ENCODE measurements at regions not wholly inside any gene's neighbourhood (a gene's known extent, or its start where the extent isn't known, plus 50 kb on each side); places are given as distances from the start of the nearest gene placed in this dataset.
A peak's percentile ranks its signal among the peaks of the same experiment; 100 is the strongest.

- intact Hi-C loops (cut with DNase I; ENCODE audit: low total_unique reads), result no loop called here
- Histone ChIP-seq H3K27me3 (replicated peaks in 1 of 7) (peaks cover 0 to 84% (median 32%) of the 10 kb centered on the region in 7 donors), H3K4me1 (peaks cover 0 to 14% (median 13%) of the 10 kb centered on the region in 6 donors), H3K9me3 (no peaks in the 10 kb centered on the region), H3K27ac (no peak overlapping the region), H3K36me3 (no peaks in the 10 kb centered on the region), H3K4me3 (peak overlapping the region; percentile 4 to 63 (median 26))
- 6 to 10% (median 9%) methylated on average over 10 of the region's 10 CpGs for WGBS, 5 donors
- TF ChIP-seq CTCF (IDR thresholded peaks at IDR 0.05 in 8 of 11, conservative IDR thresholded peaks at IDR 0.05 in 3 of 11) (no peak), POLR2A (IDR thresholded peaks at IDR 0.05) (no peak), POLR2AphosphoS5 (IDR thresholded peaks at IDR 0.05) (no peak)
- no peak for DNase-seq
These were observed 123.2 kb downstream of the GPX5 start for GRCh38 chr6:28648878-28649375.

GRCh38 chr6:28651161-28651560 lies 125.5 kb downstream of the GPX5 start:
- TF ChIP-seq POLR2A (IDR thresholded peaks at IDR 0.05) (no peak), CTCF (IDR thresholded peaks at IDR 0.05 in 8 of 11, conservative IDR thresholded peaks at IDR 0.05 in 3 of 11) (no peak), POLR2AphosphoS5 (IDR thresholded peaks at IDR 0.05) (no peak)
- H3K27me3 ChIP-seq (replicated peaks in 1 of 7), result peaks cover 0 to 93% (median 28%) of the 10 kb centered on the region in 7 donors
- no peak for DNase-seq
- no peak overlapping the region for H3K4me3 ChIP-seq
- no peaks in the 10 kb centered on the region for H3K9me3 ChIP-seq
- intact Hi-C loops (cut with DNase I; ENCODE audit: low total_unique reads), result no loop called here
- H3K4me1 ChIP-seq, result peaks cover 0 to 14% (median 13%) of the 10 kb centered on the region in 6 donors
- H3K36me3 ChIP-seq, result no peaks in the 10 kb centered on the region
- H3K27ac ChIP-seq, result no peak overlapping the region
- 81 to 97% (median 85%) methylated on average over 6 of the region's 6 CpGs for WGBS, 5 donors

- DNase-seq, result no peak
- WGBS, 5 donors, result 81 to 92% (median 82%) methylated on average over 4 of the region's 4 CpGs
- TF ChIP-seq CTCF (IDR thresholded peaks at IDR 0.05 in 8 of 11, conservative IDR thresholded peaks at IDR 0.05 in 3 of 11), result no peak
- no peak for TF ChIP-seq POLR2A (IDR thresholded peaks at IDR 0.05)
- TF ChIP-seq POLR2AphosphoS5 (IDR thresholded peaks at IDR 0.05), result no peak
- Histone ChIP-seq H3K9me3 (no peaks in the 10 kb centered on the region), H3K36me3 (no peaks in the 10 kb centered on the region), H3K27ac (no peak overlapping the region), H3K27me3 (replicated peaks in 1 of 7) (peaks cover 0 to 93% (median 14%) of the 10 kb centered on the region in 7 donors), H3K4me1 (peaks cover 0 to 26% (median 21%) of the 10 kb centered on the region in 6 donors), H3K4me3 (no peak overlapping the region)
- intact Hi-C loops (cut with DNase I; ENCODE audit: low total_unique reads), result no loop called here
These were observed 128.2 kb downstream of the GPX5 start for GRCh38 chr6:28653876-28654275.

GRCh38 chr6:28655164-28655563 lies 129.5 kb downstream of the GPX5 start:
- H3K4me3 ChIP-seq, result no peak overlapping the region
- intact Hi-C loops (cut with DNase I; ENCODE audit: low total_unique reads), result no loop called here
- DNase-seq, result no peak
- TF ChIP-seq POLR2A (IDR thresholded peaks at IDR 0.05) (no peak), CTCF (IDR thresholded peaks at IDR 0.05 in 8 of 11, conservative IDR thresholded peaks at IDR 0.05 in 3 of 11) (no peak), POLR2AphosphoS5 (IDR thresholded peaks at IDR 0.05) (no peak)
- H3K27me3 ChIP-seq (replicated peaks in 1 of 7), result peaks cover 0 to 93% (median 17%) of the 10 kb centered on the region in 7 donors
- no peaks in the 10 kb centered on the region for H3K36me3 ChIP-seq
- H3K4me1 ChIP-seq, result peaks cover 0 to 25% (median 19%) of the 10 kb centered on the region in 6 donors
- no peaks in the 10 kb centered on the region for H3K9me3 ChIP-seq
- H3K27ac ChIP-seq, result no peak overlapping the region
- 81 to 99% (median 82%) methylated on average over 5 of the region's 5 CpGs for WGBS, 5 donors
